KMS-11 (cell line): ENCODE measurements at regions not wholly inside any gene's neighbourhood (a gene's known extent, or its start where the extent isn't known, plus 50 kb on each side); places are given as distances from the start of the nearest gene placed in this dataset.
A peak's percentile ranks its signal among the peaks of the same experiment; 100 is the strongest.

Experiments
- H2AFZ ChIP-seq: fragments of 200-600 bp; sonication (generic); 2 replicates; pipeline ENCODE4 v1.6.1; 2016; ENCODE audit warnings: antibody characterized with exemption, mixed run types, low read depth
- H3K27ac ChIP-seq: fragments of 200-600 bp; sonication (generic); 2 replicates; pipeline ENCODE4 v1.6.1; 2016; ENCODE audit warnings: mild to moderate bottlenecking, mixed run types
- H3K27me3 ChIP-seq: fragments of 200-600 bp; sonication (generic); 2 replicates; pipeline ENCODE4 v1.6.1; 2017; ENCODE audit warnings: mild to moderate bottlenecking, low read depth, mixed run types, moderate library complexity; ENCODE audit not compliant: insufficient read depth
- H3K36me3 ChIP-seq: fragments of 200-600 bp; sonication (generic); 2 replicates; pipeline ENCODE4 v1.6.1; 2017; ENCODE audit warnings: mild to moderate bottlenecking, mixed run types; ENCODE audit not compliant: insufficient read depth
- H3K4me1 ChIP-seq: fragments of 200-600 bp; sonication (generic); 2 replicates; pipeline ENCODE4 v1.6.1; 2016; ENCODE audit warnings: mild to moderate bottlenecking, low read depth, mixed run types; ENCODE audit not compliant: poor library complexity, severe bottlenecking
- H3K4me2 ChIP-seq: fragments of 200-600 bp; sonication (generic); 2 replicates; pipeline ENCODE4 v1.7.0; 2016; ENCODE audit warnings: mild to moderate bottlenecking, mixed run types
- H3K4me3 ChIP-seq: fragments of 200-600 bp; sonication (generic); IDR thresholded peaks from 2 replicates; pipeline ENCODE4 v1.6.1; 2017; ENCODE audit warnings: low read depth, low read length, mixed read lengths; ENCODE audit not compliant: insufficient read depth
- H3K79me2 ChIP-seq: fragments of 200-600 bp; sonication (generic); 2 replicates; pipeline ENCODE4 v1.6.1; 2016; ENCODE audit warnings: low read depth, mixed run types; ENCODE audit not compliant: insufficient read depth
- H3K9ac ChIP-seq: fragments of 200-600 bp; sonication (generic); 2 replicates; pipeline ENCODE4 v1.6.1; 2016; ENCODE audit warnings: mild to moderate bottlenecking, mixed run types
- H4K20me1 ChIP-seq: fragments of 200-600 bp; sonication (generic); 2 replicates; pipeline ENCODE4 v1.6.1; 2016; ENCODE audit warnings: mild to moderate bottlenecking, mixed run types; ENCODE audit not compliant: insufficient read depth
- TF ChIP-seq, protein P1 (sequence below): fragments of 200-600 bp; sonication (generic); conservative IDR thresholded peaks from 2 replicates; pipeline ENCODE4 v1.6.1; 2017; ENCODE audit warnings: low read depth, mild to moderate bottlenecking, antibody characterized with exemption, low read length, moderate library complexity, mixed read lengths

DNA sequence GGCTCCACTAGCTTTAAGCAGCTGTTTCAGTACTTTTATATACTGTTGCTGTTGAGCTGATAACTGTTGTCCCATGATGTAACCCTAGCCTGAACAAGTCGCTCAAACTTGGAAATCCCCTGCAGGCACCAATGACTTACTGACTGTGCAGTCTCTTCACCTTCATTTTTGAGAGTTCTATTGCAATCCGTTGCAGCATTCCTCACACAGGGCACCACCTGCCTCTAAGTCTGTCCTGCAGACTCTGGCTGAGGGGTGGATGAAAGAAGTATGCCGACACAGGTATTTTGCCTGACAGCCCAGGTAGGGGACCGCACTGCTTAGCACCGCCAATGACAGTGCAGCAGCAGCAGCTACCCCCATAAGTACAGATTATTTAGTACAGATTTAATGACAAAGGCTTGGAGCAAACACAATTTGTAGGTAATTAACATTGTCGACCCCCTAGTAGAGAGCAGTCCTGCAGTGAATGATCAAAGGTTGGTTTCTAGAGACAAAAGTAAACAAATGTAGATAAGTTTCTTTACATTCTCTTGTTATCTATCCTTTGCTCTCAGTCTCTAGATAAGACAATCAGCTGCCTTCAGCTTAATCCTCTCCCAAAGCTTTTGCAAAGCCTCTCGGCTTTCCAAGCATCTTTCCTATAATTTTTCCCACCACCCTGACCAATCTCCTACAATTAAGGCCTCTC, 205.0 kb downstream of the PABPC4L start:
- H3K79me2 ChIP-seq, result no peaks in the 10 kb centered on the region
- H4K20me1 ChIP-seq, result no peaks in the 10 kb centered on the region
- TF ChIP-seq, protein P1, sequence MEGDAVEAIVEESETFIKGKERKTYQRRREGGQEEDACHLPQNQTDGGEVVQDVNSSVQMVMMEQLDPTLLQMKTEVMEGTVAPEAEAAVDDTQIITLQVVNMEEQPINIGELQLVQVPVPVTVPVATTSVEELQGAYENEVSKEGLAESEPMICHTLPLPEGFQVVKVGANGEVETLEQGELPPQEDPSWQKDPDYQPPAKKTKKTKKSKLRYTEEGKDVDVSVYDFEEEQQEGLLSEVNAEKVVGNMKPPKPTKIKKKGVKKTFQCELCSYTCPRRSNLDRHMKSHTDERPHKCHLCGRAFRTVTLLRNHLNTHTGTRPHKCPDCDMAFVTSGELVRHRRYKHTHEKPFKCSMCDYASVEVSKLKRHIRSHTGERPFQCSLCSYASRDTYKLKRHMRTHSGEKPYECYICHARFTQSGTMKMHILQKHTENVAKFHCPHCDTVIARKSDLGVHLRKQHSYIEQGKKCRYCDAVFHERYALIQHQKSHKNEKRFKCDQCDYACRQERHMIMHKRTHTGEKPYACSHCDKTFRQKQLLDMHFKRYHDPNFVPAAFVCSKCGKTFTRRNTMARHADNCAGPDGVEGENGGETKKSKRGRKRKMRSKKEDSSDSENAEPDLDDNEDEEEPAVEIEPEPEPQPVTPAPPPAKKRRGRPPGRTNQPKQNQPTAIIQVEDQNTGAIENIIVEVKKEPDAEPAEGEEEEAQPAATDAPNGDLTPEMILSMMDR, result no peak
- peak overlapping the region; percentile 35; the same call in 1 of the 2 replicates for H2AFZ ChIP-seq
- H3K4me2 ChIP-seq, result no peak overlapping the region
- H3K4me3 ChIP-seq, result no peak overlapping the region
- peak overlapping the region; percentile 42 for H3K27ac ChIP-seq
- H3K4me1 ChIP-seq, result peaks cover 10% of the 10 kb centered on the region
- no peaks in the 10 kb centered on the region for H3K36me3 ChIP-seq
- no peaks in the 10 kb centered on the region for H3K27me3 ChIP-seq
- H3K9ac ChIP-seq, result no peak overlapping the region

DNA sequence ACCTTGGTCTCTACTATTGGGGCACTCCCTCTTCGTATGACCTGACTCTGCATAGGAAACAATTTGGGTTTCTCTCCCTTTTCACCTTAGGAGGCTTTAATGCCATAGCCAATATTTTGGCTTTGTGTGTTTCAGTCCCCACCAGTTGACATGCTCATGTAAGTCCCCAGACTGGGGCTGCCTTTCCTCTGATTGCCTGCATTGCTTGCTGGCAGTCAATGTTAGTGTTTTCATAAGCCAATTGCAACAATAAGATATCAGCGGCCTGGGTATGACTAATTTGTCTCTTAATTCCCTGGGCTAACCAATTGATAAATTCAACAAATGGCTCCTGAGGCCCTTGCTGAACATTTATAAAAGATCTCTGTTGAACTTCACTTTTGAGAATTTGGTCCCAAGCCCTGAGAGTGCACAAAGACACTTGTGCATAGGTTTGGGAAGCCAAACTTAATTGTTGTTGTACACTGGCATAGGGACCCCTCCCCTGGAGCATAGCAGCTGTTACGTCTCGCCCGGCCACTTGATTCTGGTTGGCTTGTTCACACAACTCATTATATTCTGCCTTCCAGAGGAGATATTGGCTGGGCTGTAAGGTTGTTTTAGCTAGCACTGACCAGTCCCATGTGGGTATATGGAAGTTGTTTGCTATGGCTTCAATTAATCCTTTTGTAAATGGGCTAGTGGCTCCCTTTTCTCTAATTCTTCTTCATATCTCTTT, 206.2 kb downstream of the PABPC4L start:
- no peak overlapping the region for H3K9ac ChIP-seq
- H3K4me2 ChIP-seq, result no peak overlapping the region
- H3K27me3 ChIP-seq, result no peaks in the 10 kb centered on the region
- peaks cover 10% of the 10 kb centered on the region for H3K4me1 ChIP-seq
- TF ChIP-seq, protein P1, result no peak
- no peak overlapping the region for H2AFZ ChIP-seq
- H4K20me1 ChIP-seq, result no peaks in the 10 kb centered on the region
- no peak overlapping the region for H3K27ac ChIP-seq
- H3K79me2 ChIP-seq, result no peaks in the 10 kb centered on the region
- no peaks in the 10 kb centered on the region for H3K36me3 ChIP-seq
- no peak overlapping the region for H3K4me3 ChIP-seq

DNA sequence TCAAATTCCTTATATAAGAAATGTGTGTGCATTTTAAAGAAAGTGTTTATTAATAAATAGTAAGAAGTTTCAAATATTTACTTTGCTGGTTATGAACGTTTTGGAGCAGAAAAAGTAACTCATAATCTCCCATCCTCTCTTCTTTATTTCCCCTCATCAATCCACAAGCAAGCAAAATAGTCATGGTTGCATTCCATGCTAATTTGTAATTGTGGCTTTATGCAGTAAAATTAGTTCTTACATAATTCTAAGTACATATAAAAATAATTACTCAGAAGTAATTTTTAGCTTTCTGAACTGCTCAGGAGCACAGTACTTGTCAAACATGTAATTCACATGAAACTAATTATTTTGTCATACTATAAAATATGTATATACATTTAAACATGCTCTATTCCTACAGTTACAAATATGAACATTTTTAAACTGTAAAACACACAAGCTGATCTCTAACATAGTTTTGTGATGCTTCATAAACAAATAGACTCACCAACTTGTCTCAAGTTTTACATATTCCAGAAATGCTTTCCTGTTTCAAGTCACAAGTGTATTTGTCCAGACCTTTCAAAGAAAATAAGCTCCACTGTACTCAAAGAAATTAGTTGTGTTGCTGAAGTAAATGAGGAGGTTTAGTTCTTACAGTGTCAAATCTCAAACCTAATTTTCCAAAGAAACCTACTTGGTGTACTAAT, 218.9 kb downstream of the PABPC4L start:
- Histone ChIP-seq H2AFZ (no peak overlapping the region), H3K4me3 (no peak overlapping the region), H3K79me2 (no peaks in the 10 kb centered on the region), H3K4me1 (no peaks in the 10 kb centered on the region), H4K20me1 (no peaks in the 10 kb centered on the region), H3K4me2 (no peak overlapping the region), H3K27ac (no peak overlapping the region), H3K27me3 (no peaks in the 10 kb centered on the region), H3K36me3 (no peaks in the 10 kb centered on the region), H3K9ac (no peak overlapping the region)
- TF ChIP-seq, protein P1, result no peak

DNA sequence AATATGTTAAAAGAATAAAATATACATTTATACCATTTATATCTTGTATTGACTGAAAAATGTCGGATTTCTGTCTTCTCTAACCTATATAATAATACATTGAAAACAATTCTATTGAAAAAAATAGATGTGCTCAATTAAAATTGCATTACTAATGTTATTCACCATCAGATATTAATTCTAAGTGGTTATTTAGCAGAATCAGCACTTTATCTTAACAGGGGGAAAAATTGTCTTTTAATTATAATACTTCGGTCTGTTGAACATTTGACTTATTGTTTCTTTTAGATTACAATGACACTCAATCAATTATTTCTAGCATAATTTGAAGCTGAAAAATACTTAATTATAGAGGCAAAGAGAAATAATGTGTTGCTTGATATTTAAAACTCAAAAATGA, 220.3 kb downstream of the PABPC4L start:
- no peaks in the 10 kb centered on the region for H4K20me1 ChIP-seq
- H3K36me3 ChIP-seq, result no peaks in the 10 kb centered on the region
- H3K4me1 ChIP-seq, result no peaks in the 10 kb centered on the region
- H3K27me3 ChIP-seq, result no peaks in the 10 kb centered on the region
- no peak overlapping the region for H3K27ac ChIP-seq
- no peak overlapping the region for H3K9ac ChIP-seq
- no peak overlapping the region for H2AFZ ChIP-seq
- no peaks in the 10 kb centered on the region for H3K79me2 ChIP-seq
- H3K4me2 ChIP-seq, result no peak overlapping the region
- no peak overlapping the region for H3K4me3 ChIP-seq
- TF ChIP-seq, protein P1, result no peak
